Fibroblast of villous mesenchyme (primary cell): ENCODE measurements at regions not wholly inside any gene's neighbourhood (a gene's known extent, or its start where the extent isn't known, plus 50 kb on each side); places are given as distances from the start of the nearest gene placed in this dataset.

Source experiments
- DNase-seq: peaks from one replicate; pipeline ENCODE4 v3.0.0-alpha.2; 2010; ENCODE audit warnings: low read depth
- H3K4me3 ChIP-seq: 2 replicates; pipeline ENCODE4 v1.5.1; 2011; ENCODE audit warnings: low read depth, mild to moderate bottlenecking, low read length
- CTCF ChIP-seq: IDR thresholded peaks from 2 replicates; pipeline ENCODE4 v1.5.1; 2012; ENCODE audit warnings: low read depth, mild to moderate bottlenecking, low read length; ENCODE audit not compliant: insufficient read depth

- TF ChIP-seq CTCF: no peak
- DNase-seq: peak; percentile 46
- H3K4me3 ChIP-seq: no peak overlapping the region
These were observed 570.2 kb downstream of the NTRK3 start for GRCh38 chr15:87686339-87686738.

GRCh38 chr15:87682527-87682926, 574.0 kb downstream of the NTRK3 start:
- no peak for TF ChIP-seq CTCF
- H3K4me3 ChIP-seq: no peak overlapping the region
- DNase-seq: no peak

- no peak overlapping the region for H3K4me3 ChIP-seq
- TF ChIP-seq CTCF: no peak
- DNase-seq: no peak
These were observed 575.4 kb downstream of the NTRK3 start for GRCh38 chr15:87681104-87681503.

GRCh38 chr15:87680208-87680607, 576.3 kb downstream of the NTRK3 start:
- DNase-seq: no peak
- H3K4me3 ChIP-seq: no peak overlapping the region
- TF ChIP-seq CTCF: no peak

GRCh38 chr15:87675271-87675670, 581.3 kb downstream of the NTRK3 start:
- no peak overlapping the region for H3K4me3 ChIP-seq
- no peak for TF ChIP-seq CTCF
- no peak for DNase-seq

- TF ChIP-seq CTCF: peak; percentile 91
- H3K4me3 ChIP-seq: no peak overlapping the region
- peak; percentile 40 for DNase-seq
These were observed 583.9 kb downstream of the NTRK3 start for GRCh38 chr15:87672309-87673288.
